Spleen (tissue), 11 donors: ENCODE measurements at regions not wholly inside any gene's neighbourhood (a gene's known extent, or its start where the extent isn't known, plus 50 kb on each side); places are given as distances from the start of the nearest gene placed in this dataset.

Experiments used
- DNase-seq: peaks from one replicate; pipeline ENCODE4 v3.0.0-alpha.2; 2020
- H3K27ac ChIP-seq, 8 donors: fragments of 200-600 bp; sonication (generic) in 7 of 8; 1 replicate in 4 of 8; 2 replicates in 4 of 8; pipeline versions ENCODE4 v1.5.0 to v1.8.0; 2016 to 2021; ENCODE audit warnings: inconsistent platforms in 4 of 8, mild to moderate bottlenecking in 4 of 8, moderate library complexity in 1 of 8
- H3K27me3 ChIP-seq, 7 donors: fragments of 200-600 bp; sonication (generic) in 6 of 7; replicated peaks in 1 of 7; 1 replicate in 4 of 7; 2 replicates in 3 of 7; pipeline versions ENCODE4 v1.5.0 to v1.8.0; 2016 to 2021; ENCODE audit warnings: inconsistent platforms in 3 of 7, mild to moderate bottlenecking in 1 of 7
- H3K36me3 ChIP-seq, 6 donors: fragments of 200-600 bp; sonication (generic) in 5 of 6; 1 replicate in 4 of 6; 2 replicates in 2 of 6; pipeline versions ENCODE4 v1.5.0 to v1.8.0; 2016 to 2021; ENCODE audit warnings: inconsistent platforms in 2 of 6
- H3K4me1 ChIP-seq, 6 donors: fragments of 200-600 bp; sonication (generic) in 5 of 6; 1 replicate in 3 of 6; 2 replicates in 3 of 6; pipeline versions ENCODE4 v1.5.0 to v1.8.0; 2016 to 2021; ENCODE audit warnings: inconsistent platforms in 3 of 6
- H3K4me3 ChIP-seq, 8 donors: fragments of 200-600 bp; sonication (generic) in 7 of 8; 1 replicate in 4 of 8; 2 replicates in 4 of 8; pipeline versions ENCODE4 v1.5.0 to v1.8.0; 2016 to 2021; ENCODE audit warnings: inconsistent platforms in 4 of 8, mild to moderate bottlenecking in 4 of 8, moderate library complexity in 2 of 8
- H3K9me3 ChIP-seq, 8 donors: fragments of 200-600 bp; sonication (generic) in 7 of 8; 1 replicate in 4 of 8; 2 replicates in 4 of 8; pipeline versions ENCODE4 v1.5.0 to v1.8.0; 2016 to 2021; ENCODE audit warnings: inconsistent platforms in 4 of 8
- CTCF ChIP-seq, 11 experiments: fragments of 200-600 bp in 7 of 11; fragments of 450-650 bp in 4 of 11; sonication (generic) in 4 of 11; IDR thresholded peaks in 8 of 11; conservative IDR thresholded peaks in 3 of 11; 1 replicate in 7 of 11; 2 replicates in 4 of 11; pipeline versions ENCODE4 v1.4.0 to v1.8.0; 2016 to 2021; ENCODE audit warnings: antibody characterized with exemption in 11 of 11, inconsistent platforms in 4 of 11, mild to moderate bottlenecking in 1 of 11
- POLR2A ChIP-seq, 3 donors: fragments of 450-650 bp; IDR thresholded peaks; one replicate each; pipeline ENCODE4 v1.5.1; 2017; ENCODE audit warnings: antibody characterized with exemption in 3 of 3, mild to moderate bottlenecking in 1 of 3
- POLR2AphosphoS5 ChIP-seq, 3 donors: sonication (generic); formaldehyde crosslinking; IDR thresholded peaks; one replicate each; pipeline ENCODE4 v1.5.1; 2017; ENCODE audit warnings: antibody characterized with exemption in 3 of 3
- WGBS, 5 donors: extraction: QIAGEN DNeasy Blood & Tissue Kit in 3 of 5; methylation state at CpG; one replicate each; pipeline versions ENCODE4 v1.1.5 to v1.1.7; 2013 to 2018; 5-methylcytosine and 5-hydroxymethylcytosine counted together
- intact Hi-C: fragments of 100-400 bp; cut with DNase I; formaldehyde crosslinking; loops from one replicate; pipeline ENCODE4 v1.15.0; 2023; ENCODE audit warnings: low total_unique reads
- donor health status: healthy with polysubstance abuse.
- donor health status: DM: no; HTN: no; CAD: no; lungs with moderate emphysema.
- donor health status: DM: no; HTN: no; CAD: no.
- donor health status: Bipolar disorder and iron deficiency.
- donor health status: healthy.
- donor health status: DM: no; HTN: no; CAD: no.
- donor health status: DM: yes; HTN: yes; CAD: no.

- Histone ChIP-seq H3K36me3 (no peaks in the 10 kb centered on the region), H3K4me3 (no peak overlapping the region), H3K27me3 (no peaks in the 10 kb centered on the region), H3K9me3 (no peaks in the 10 kb centered on the region), H3K4me1 (no peaks in the 10 kb centered on the region), H3K27ac (no peak overlapping the region)
- WGBS, 5 donors = 85 to 99% (median 87%) methylated on average over 2 of the region's 2 CpGs
- TF ChIP-seq POLR2A (IDR thresholded peaks at IDR 0.05) (no peak), POLR2AphosphoS5 (IDR thresholded peaks at IDR 0.05) (no peak), CTCF (IDR thresholded peaks at IDR 0.05 in 8 of 11, conservative IDR thresholded peaks at IDR 0.05 in 3 of 11) (no peak)
- intact Hi-C loops = no loop called here
- DNase-seq = no peak
These were observed 99.8 kb upstream of the SEMA3A start for GRCh38 chr7:84294391-84294790.

- Histone ChIP-seq H3K36me3 (no peaks in the 10 kb centered on the region), H3K27ac (no peak overlapping the region), H3K9me3 (no peaks in the 10 kb centered on the region), H3K4me3 (no peak overlapping the region), H3K27me3 (no peaks in the 10 kb centered on the region), H3K4me1 (no peaks in the 10 kb centered on the region)
- TF ChIP-seq CTCF (IDR thresholded peaks at IDR 0.05 in 8 of 11, conservative IDR thresholded peaks at IDR 0.05 in 3 of 11) = no peak
- TF ChIP-seq POLR2AphosphoS5 (IDR thresholded peaks at IDR 0.05) = no peak
- TF ChIP-seq POLR2A (IDR thresholded peaks at IDR 0.05) = no peak
- no peak for DNase-seq
- 65 to 76% (median 72%) methylated on average over 2 of the region's 2 CpGs for WGBS, 5 donors
- intact Hi-C loops = no loop called here
These were observed 97.2 kb upstream of the SEMA3A start for GRCh38 chr7:84291756-84292155.

GRCh38 chr7:84283798-84284197, 89.2 kb upstream of the SEMA3A start:
- no peak for TF ChIP-seq CTCF (IDR thresholded peaks at IDR 0.05 in 8 of 11, conservative IDR thresholded peaks at IDR 0.05 in 3 of 11)
- TF ChIP-seq POLR2A (IDR thresholded peaks at IDR 0.05) = no peak
- no peak for TF ChIP-seq POLR2AphosphoS5 (IDR thresholded peaks at IDR 0.05)
- whole genome bisulfite sequencing, 5 donors = 86 to 94% (median 90%) methylated on average over 2 of the region's 2 CpGs
- Histone ChIP-seq H3K27me3 (no peaks in the 10 kb centered on the region), H3K4me3 (no peak overlapping the region), H3K27ac (no peak overlapping the region), H3K9me3 (no peaks in the 10 kb centered on the region), H3K36me3 (no peaks in the 10 kb centered on the region), H3K4me1 (no peaks in the 10 kb centered on the region)
- intact Hi-C loops = no loop called here
- no peak for DNase-seq

- intact Hi-C loops = no loop called here
- Histone ChIP-seq H3K36me3 (no peaks in the 10 kb centered on the region), H3K27me3 (no peaks in the 10 kb centered on the region), H3K27ac (no peak overlapping the region), H3K4me1 (no peaks in the 10 kb centered on the region), H3K9me3 (peaks cover 0 to 9% (median 0%) of the 10 kb centered on the region in 8 donors), H3K4me3 (no peak overlapping the region)
- no peak for DNase-seq
- TF ChIP-seq POLR2AphosphoS5 (IDR thresholded peaks at IDR 0.05) (no peak), POLR2A (IDR thresholded peaks at IDR 0.05) (no peak), CTCF (IDR thresholded peaks at IDR 0.05 in 8 of 11, conservative IDR thresholded peaks at IDR 0.05 in 3 of 11) (no peak)
These were observed 86.9 kb upstream of the SEMA3A start for GRCh38 chr7:84281518-84281917.
